ACC112 (cell line): ENCODE measurements at regions not wholly inside any gene's neighbourhood (a gene's known extent, or its start where the extent isn't known, plus 50 kb on each side); places are given as distances from the start of the nearest gene placed in this dataset.
"Not testable (repeated sequence)": the region's sequence is repeated elsewhere in the genome, so short reads cannot be mapped to it uniquely, and the experiment has no call there.

ENCODE experiments used
- H2AFZ ChIP-seq: fragments of 200-600 bp; sonication (generic); one replicate; pipeline ENCODE4 v1.6.0; 2017; ENCODE audit warnings: antibody characterized with exemption, low read length; ENCODE audit not compliant: unreplicated experiment
- H3K27ac ChIP-seq: fragments of 200-600 bp; sonication (generic); 2 replicates; pipeline ENCODE4 v1.5.1; 2014; ENCODE audit warnings: low read depth, mild to moderate bottlenecking, antibody characterized with exemption, low read length, moderate library complexity
- H3K27me3 ChIP-seq: fragments of 200-600 bp; sonication (generic); 2 replicates; pipeline ENCODE4 v1.6.1; 2014; ENCODE audit warnings: mild to moderate bottlenecking, antibody characterized with exemption, low read length, moderate library complexity, mixed read lengths; ENCODE audit not compliant: insufficient read depth
- H3K36me3 ChIP-seq: fragments of 200-600 bp; sonication (generic); 2 replicates; pipeline ENCODE4 v1.6.1; 2016; ENCODE audit warnings: mild to moderate bottlenecking, antibody characterized with exemption, low read length, moderate library complexity, mixed read lengths; ENCODE audit not compliant: insufficient read depth
- H3K4me1 ChIP-seq: fragments of 200-600 bp; sonication (generic); one replicate; pipeline ENCODE4 v1.6.1; 2016; ENCODE audit warnings: low read length, mixed read lengths; ENCODE audit not compliant: insufficient read depth, unreplicated experiment, control insufficient read depth
- H3K4me3 ChIP-seq: fragments of 200-600 bp; sonication (generic); 2 replicates; pipeline ENCODE4 v1.5.1; 2014; ENCODE audit warnings: mild to moderate bottlenecking, low read depth, low read length
- H3K79me2 ChIP-seq: fragments of 200-600 bp; sonication (generic); one replicate; pipeline ENCODE4 v1.6.0; 2016; ENCODE audit warnings: low read length; ENCODE audit not compliant: control insufficient read depth, unreplicated experiment, insufficient read depth

- H3K79me2 ChIP-seq = no peaks in the 10 kb centered on the region
- no peak overlapping the region for H3K4me3 ChIP-seq
- no peak overlapping the region for H3K27ac ChIP-seq
- H3K27me3 ChIP-seq = no peaks in the 10 kb centered on the region
- H3K4me1 ChIP-seq = peaks cover 27% of the 10 kb centered on the region
- H2AFZ ChIP-seq = no peak overlapping the region
- H3K36me3 ChIP-seq = no peaks in the 10 kb centered on the region
Observed at GRCh38 chr14:35211067-35211466, 81.1 kb upstream of the PSMA6 start.

DNA sequence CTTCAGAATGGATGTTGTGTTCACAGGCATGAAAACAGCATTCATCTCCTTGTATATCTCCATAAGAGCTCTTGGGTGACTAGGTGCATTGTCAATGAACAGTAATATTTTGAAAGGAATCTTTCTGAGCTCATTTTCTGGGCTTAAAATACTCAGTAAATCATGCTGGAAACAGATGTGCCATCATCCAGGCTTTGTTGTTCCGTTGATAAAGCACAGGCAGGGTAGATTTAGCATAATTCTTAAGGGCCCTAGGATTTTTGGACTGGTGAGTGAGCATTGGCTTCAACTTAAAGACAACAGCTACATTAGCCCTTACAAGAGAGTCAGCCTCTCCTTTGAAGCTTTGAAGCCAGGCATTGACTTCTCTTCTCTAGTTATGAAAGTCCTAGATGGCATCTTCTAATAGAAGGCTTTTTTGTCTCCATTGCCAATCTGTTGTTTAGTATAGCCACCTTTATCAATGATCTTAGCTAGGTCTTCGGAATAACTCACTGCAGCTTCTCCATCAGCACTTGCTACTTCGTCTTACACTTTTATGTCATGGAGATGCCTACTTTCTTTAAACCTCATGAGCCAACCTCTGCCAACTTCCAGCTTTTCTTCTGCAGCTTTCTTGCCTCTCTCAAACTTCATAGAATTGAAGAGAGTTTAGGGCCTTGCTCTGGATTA, 79.6 kb upstream of the PSMA6 start:
- no peak overlapping the region for H2AFZ ChIP-seq
- H3K4me3 ChIP-seq = no peak overlapping the region
- H3K36me3 ChIP-seq = no peaks in the 10 kb centered on the region
- no peak overlapping the region for H3K27ac ChIP-seq
- no peaks in the 10 kb centered on the region for H3K79me2 ChIP-seq
- no peaks in the 10 kb centered on the region for H3K27me3 ChIP-seq
- peaks cover 27% of the 10 kb centered on the region for H3K4me1 ChIP-seq

DNA sequence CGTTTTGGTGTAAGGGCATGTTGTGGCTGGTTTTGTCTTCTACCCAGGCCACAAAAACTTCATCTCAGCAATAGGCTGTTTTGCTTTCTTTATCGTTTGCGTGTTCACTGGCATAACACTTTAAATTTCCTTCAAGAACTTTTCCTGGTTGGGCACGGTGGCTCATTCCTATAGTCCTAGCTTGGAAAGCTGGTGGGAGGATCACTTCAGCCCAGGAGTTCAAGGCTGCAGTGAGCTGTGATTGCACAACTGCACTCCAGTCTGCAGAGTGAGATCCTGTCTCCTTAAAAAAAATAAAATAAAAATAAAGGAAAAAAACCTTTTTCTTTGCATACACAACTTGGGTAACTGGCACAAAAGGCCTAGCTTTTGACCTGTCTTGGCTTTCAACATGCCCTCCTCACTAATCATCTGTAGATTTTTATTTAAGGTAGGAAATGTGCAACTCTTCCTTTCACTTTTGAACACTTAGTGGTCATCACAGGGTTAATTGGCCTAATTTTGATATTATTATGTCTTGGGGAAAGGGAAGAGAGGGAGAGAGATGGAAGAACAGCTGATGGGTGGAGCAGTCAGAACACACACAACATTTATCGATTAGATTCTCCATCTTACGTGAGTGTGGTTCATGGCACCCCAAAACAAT, 78.9 kb upstream of the PSMA6 start:
- Histone ChIP-seq H3K27me3 (no peaks in the 10 kb centered on the region), H3K36me3 (no peaks in the 10 kb centered on the region), H3K4me3 (no peak overlapping the region), H3K79me2 (no peaks in the 10 kb centered on the region), H3K27ac (peak overlapping the region; percentile 90), H3K4me1 (peaks cover 27% of the 10 kb centered on the region), H2AFZ (no peak overlapping the region)

GRCh38 chr14:35213869-35214387, 78.3 kb upstream of the PSMA6 start:
- H3K36me3 ChIP-seq = no peaks in the 10 kb centered on the region
- peak overlapping the region; percentile 90 for H3K27ac ChIP-seq
- no peaks in the 10 kb centered on the region for H3K79me2 ChIP-seq
- no peaks in the 10 kb centered on the region for H3K27me3 ChIP-seq
- H3K4me3 ChIP-seq = peak overlapping the region; percentile 44; the same call in 1 of the 2 replicates
- H2AFZ ChIP-seq = no peak overlapping the region
- H3K4me1 ChIP-seq = peaks cover 27% of the 10 kb centered on the region

DNA sequence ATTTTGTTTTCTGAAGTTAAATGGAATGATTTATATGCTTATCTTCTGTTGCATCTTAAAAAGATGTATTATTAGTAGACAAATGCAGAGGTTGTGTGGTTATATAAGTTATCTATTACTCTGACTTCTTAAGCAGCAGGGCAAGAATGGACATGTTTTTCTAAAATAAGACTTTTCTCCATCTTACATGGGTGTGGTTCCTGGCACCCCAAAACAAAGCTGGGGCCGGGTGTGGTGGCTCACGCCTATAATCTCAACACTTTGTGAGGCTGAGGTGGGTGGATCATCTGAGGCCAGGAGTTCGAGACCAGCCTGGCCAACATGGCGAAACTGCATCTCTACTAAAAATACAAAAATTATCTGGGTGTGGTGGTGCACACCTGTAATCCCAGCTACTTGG, 77.8 kb upstream of the PSMA6 start:
- not testable (repeated sequence) for H2AFZ ChIP-seq, H3K79me2 ChIP-seq, H3K36me3 ChIP-seq, H3K27me3 ChIP-seq
- H3K27ac ChIP-seq = peak overlapping the region; percentile 90
- peaks cover 27% of the 10 kb centered on the region for H3K4me1 ChIP-seq
- peak overlapping the region; percentile 44; the same call in 1 of the 2 replicates for H3K4me3 ChIP-seq

- Histone ChIP-seq H3K27ac (peak overlapping the region; percentile 90), H3K27me3 (no peaks in the 10 kb centered on the region), H2AFZ (no peak overlapping the region), H3K4me3 (no peak overlapping the region), H3K4me1 (peaks cover 27% of the 10 kb centered on the region), H3K79me2 (no peaks in the 10 kb centered on the region), H3K36me3 (no peaks in the 10 kb centered on the region)
Observed at GRCh38 chr14:35215110-35215813, 76.9 kb upstream of the PSMA6 start.

DNA sequence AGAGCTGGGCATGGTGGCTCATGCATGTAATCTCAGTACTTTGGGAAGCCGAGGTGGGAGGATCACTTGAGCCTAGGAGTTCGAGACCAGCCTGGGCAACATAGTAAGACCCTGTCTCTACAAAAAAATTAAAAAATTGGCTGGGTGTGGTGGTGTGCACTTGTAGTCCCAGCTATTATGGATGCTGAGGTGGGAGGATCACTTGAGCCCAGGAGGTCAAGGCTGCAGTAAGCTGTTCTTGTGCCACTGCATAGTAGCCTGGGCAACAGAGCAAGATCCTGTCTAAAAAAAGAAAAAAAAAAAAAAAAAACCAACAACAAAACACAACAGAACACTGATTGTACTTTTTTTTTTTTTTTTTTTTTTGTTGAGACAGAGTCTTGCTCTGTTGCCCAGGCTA, 74.0 kb upstream of the PSMA6 start:
- H3K27me3 ChIP-seq, H3K27ac ChIP-seq, H2AFZ ChIP-seq, H3K79me2 ChIP-seq, H3K36me3 ChIP-seq, H3K4me3 ChIP-seq: not testable (repeated sequence)
- peaks cover 42% of the 10 kb centered on the region for H3K4me1 ChIP-seq

- Histone ChIP-seq H3K79me2 (no peaks in the 10 kb centered on the region), H3K27ac (no peak overlapping the region), H3K4me1 (peaks cover 37% of the 10 kb centered on the region), H3K36me3 (no peaks in the 10 kb centered on the region), H2AFZ (no peak overlapping the region), H3K27me3 (no peaks in the 10 kb centered on the region), H3K4me3 (no peak overlapping the region)
Observed at GRCh38 chr14:35218963-35219362, 73.2 kb upstream of the PSMA6 start.

DNA sequence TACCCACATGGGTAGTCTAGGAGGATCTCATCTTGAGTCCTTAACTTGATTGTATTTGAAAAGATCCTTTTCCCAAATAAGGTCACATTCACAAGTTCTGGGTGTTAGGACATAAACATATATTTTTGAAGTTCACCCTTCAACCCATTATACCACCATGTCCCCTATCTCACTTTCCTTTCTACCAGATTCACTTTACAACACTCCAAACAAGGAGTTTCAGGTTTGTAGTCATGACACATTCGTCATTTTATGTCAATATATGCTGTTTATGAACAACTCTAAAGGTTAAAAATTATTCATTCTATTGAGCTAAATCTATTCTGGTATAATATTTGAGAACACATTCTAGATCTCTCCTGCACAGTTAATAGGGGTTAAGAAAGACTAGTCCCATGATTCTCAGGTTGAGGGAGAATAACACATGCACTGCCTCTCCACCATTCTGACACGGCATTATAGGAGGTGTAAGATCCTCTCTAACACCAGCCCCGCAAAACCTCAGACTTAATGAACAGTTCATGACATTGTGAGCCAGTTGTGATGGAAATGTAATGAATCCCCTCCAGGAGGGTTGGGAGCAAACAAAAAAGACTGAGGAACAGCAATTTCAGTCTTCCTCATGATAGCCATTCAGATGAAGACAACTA, 72.0 kb upstream of the PSMA6 start:
- no peak overlapping the region for H3K4me3 ChIP-seq
- H3K27me3 ChIP-seq = no peaks in the 10 kb centered on the region
- no peak overlapping the region for H2AFZ ChIP-seq
- no peaks in the 10 kb centered on the region for H3K79me2 ChIP-seq
- H3K27ac ChIP-seq = no peak overlapping the region
- no peaks in the 10 kb centered on the region; the same call in 1 of the 2 replicates for H3K36me3 ChIP-seq
- H3K4me1 ChIP-seq = peaks cover 33% of the 10 kb centered on the region

GRCh38 chr14:35220920-35221319, 71.3 kb upstream of the PSMA6 start:
- H3K27ac ChIP-seq = no peak overlapping the region
- peaks cover 29% of the 10 kb centered on the region for H3K4me1 ChIP-seq
- H3K36me3 ChIP-seq = no peaks in the 10 kb centered on the region; the same call in 1 of the 2 replicates
- H3K27me3 ChIP-seq = no peaks in the 10 kb centered on the region
- H3K79me2 ChIP-seq = no peaks in the 10 kb centered on the region
- H2AFZ ChIP-seq = no peak overlapping the region
- H3K4me3 ChIP-seq = no peak overlapping the region
